ENCODE measurements at regions not wholly inside any gene's neighbourhood (a gene's known extent, or its start where the extent isn't known, plus 50 kb on each side); places are given as distances from the start of the nearest gene placed in this dataset.
"Not testable (repeated sequence)": the region's sequence is repeated elsewhere in the genome, so short reads cannot be mapped to it uniquely, and the experiment has no call there.

GRCh38 chrX:63209128-63209527, 142.0 kb downstream of the SPIN4 start:
- H3K9me3 Mint-ChIP-seq; H3K4me1 Mint-ChIP-seq (ENCODE audit: low read depth); H3K4me3 Mint-ChIP-seq; H3K36me3 Mint-ChIP-seq (ENCODE audit: low read depth); H3K27ac Mint-ChIP-seq; DNase-seq; H3K27me3 Mint-ChIP-seq (ENCODE audit: insufficient read depth): not testable (repeated sequence)

DNA sequence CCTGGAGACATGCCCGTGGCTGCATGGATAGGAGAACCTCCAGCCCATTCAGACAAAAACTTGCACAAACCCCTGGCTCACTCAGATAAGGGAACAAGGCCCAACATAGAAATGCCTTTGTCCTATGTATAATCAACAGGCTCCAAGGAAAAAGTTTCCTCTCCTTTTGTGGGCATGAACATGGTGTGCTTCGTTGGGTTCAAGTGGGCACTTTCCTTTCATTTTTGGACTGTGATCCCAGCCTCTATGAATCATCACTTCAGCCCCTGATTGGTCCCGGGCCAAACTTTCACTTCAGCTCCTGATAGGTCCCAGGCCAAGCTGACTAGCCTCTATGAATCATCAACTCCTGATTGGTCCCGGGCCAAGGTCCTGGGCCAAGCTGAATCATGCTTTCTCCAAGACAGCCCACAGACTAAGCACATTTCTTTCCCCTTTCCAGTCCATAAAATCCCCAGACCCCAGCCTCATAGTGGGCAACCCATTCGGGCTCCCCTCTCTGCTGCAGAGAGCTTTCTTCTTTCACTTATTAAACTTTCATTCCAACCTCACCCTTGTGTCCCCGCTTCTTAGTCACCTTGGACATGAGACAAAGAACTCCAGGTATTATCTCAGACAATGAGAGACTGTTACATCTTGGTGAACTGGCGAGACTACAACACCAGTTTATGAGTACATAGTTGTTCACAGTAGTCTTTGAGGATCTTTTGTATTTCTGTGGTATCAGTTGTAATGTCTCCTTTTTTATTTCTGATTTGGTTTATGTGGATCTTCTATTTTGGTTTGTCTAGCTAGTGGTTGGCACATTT, 146.7 kb downstream of the SPIN4 start:
- not testable (repeated sequence) for H3K27ac Mint-ChIP-seq; H3K36me3 Mint-ChIP-seq (ENCODE audit: low read depth); H3K4me3 Mint-ChIP-seq

GRCh38 chrX:63201987-63202386, 149.1 kb downstream of the SPIN4 start:
- not testable (repeated sequence) for H3K36me3 Mint-ChIP-seq (ENCODE audit: low read depth); H3K9me3 Mint-ChIP-seq; H3K4me1 Mint-ChIP-seq (ENCODE audit: low read depth)

More for the DNA sequence above, 146.7 kb downstream of the SPIN4 start:
- not testable (repeated sequence) for DNase-seq; H3K9me3 Mint-ChIP-seq; H3K27me3 Mint-ChIP-seq (ENCODE audit: insufficient read depth); H3K4me1 Mint-ChIP-seq (ENCODE audit: low read depth)

GRCh38 chrX:63198693-63199092, 152.4 kb downstream of the SPIN4 start:
- H3K9me3 Mint-ChIP-seq; H3K4me3 Mint-ChIP-seq; H3K4me1 Mint-ChIP-seq (ENCODE audit: low read depth); DNase-seq; H3K36me3 Mint-ChIP-seq (ENCODE audit: low read depth); H3K27me3 Mint-ChIP-seq (ENCODE audit: insufficient read depth); H3K27ac Mint-ChIP-seq: not testable (repeated sequence)

More at GRCh38 chrX:63201987-63202386, 149.1 kb downstream of the SPIN4 start:
- not testable (repeated sequence) for DNase-seq; H3K4me3 Mint-ChIP-seq; H3K27me3 Mint-ChIP-seq (ENCODE audit: insufficient read depth); H3K27ac Mint-ChIP-seq

DNA sequence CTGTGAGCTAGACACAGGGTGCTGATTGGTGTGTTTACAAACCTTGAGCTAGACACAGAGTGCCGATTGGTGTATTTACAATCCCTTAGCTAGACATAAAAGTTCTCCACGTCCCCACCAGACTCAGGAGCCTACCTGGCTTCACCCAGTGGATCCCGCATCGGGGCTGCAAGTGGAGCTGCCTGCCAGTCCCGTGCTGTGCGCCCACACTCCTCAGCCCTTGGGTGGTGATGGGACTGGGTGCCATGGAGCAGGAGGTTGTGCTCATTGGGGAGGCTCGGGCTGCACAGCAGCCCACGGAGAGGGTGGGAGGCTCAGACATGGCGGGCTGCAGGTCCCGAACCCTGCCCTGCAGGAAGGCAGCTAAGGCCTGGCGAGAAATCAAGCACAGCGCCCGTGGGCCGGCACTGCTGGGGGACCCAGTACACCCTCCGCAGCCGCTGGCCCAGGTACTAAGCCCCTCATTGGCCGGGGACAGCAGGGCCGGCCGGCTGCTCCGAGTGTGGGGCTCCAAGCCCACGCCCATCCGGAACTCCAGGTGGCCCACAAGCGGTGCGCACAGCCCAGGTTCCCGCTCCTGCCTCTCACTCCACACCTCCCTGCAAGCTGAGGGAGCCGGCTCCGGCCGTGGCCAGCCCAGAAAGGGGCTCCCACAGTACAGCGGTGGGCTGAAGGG, 158.6 kb downstream of the SPIN4 start:
- not testable (repeated sequence) for DNase-seq; H3K4me1 Mint-ChIP-seq (ENCODE audit: low read depth); H3K27ac Mint-ChIP-seq; H3K36me3 Mint-ChIP-seq (ENCODE audit: low read depth); H3K4me3 Mint-ChIP-seq; H3K9me3 Mint-ChIP-seq; H3K27me3 Mint-ChIP-seq (ENCODE audit: insufficient read depth)

GRCh38 chrX:63186137-63186536, 165.0 kb downstream of the SPIN4 start:
- TF ChIP-seq CTCF (IDR thresholded peaks at IDR 0.05), result no peak
- Mint-ChIP-seq H3K4me1 (ENCODE audit: low read depth) (no peaks in the 10 kb centered on the region), H3K4me3 (no peak overlapping the region), H3K9me3 (peaks cover 8% of the 10 kb centered on the region), H3K27ac (no peak overlapping the region), H3K36me3 (ENCODE audit: low read depth) (no peaks in the 10 kb centered on the region), H3K27me3 (ENCODE audit: insufficient read depth) (no peaks in the 10 kb centered on the region)
- DNase-seq, result peak; percentile 0

GRCh38 chrX:63179852-63180251, 171.3 kb downstream of the SPIN4 start:
- not testable (repeated sequence) for H3K27ac Mint-ChIP-seq; H3K36me3 Mint-ChIP-seq (ENCODE audit: low read depth); H3K4me3 Mint-ChIP-seq; H3K4me1 Mint-ChIP-seq (ENCODE audit: low read depth); H3K27me3 Mint-ChIP-seq (ENCODE audit: insufficient read depth); H3K9me3 Mint-ChIP-seq; DNase-seq

DNA sequence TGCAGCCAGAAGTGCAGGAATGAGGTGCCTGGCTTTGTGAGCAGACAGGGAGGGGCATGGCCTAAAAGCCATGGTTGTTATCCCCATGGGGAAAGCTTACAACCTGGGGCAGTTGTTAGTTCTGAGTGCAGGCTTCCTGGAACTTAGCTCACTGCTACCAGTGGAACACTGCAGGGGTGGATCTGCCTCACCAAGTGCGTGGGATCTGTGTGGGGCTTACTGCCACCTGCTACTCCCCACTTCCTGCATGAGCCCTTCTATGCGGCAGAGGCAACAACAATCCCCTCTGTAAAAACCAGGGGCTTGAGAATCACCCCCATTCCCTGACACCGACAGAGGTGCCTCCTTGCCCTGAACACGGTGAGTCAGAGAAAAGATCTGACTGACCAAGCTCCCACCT, 174.6 kb downstream of the SPIN4 start:
- H3K27ac Mint-ChIP-seq, result not testable (repeated sequence)

GRCh38 chrX:63173841-63174718, 177.1 kb downstream of the SPIN4 start:
- H3K27ac Mint-ChIP-seq; H3K4me1 Mint-ChIP-seq (ENCODE audit: low read depth); H3K9me3 Mint-ChIP-seq: not testable (repeated sequence)

More for the DNA sequence above, 174.6 kb downstream of the SPIN4 start:
- H3K9me3 Mint-ChIP-seq; H3K4me3 Mint-ChIP-seq; DNase-seq; H3K4me1 Mint-ChIP-seq (ENCODE audit: low read depth); H3K36me3 Mint-ChIP-seq (ENCODE audit: low read depth); H3K27me3 Mint-ChIP-seq (ENCODE audit: insufficient read depth): not testable (repeated sequence)

DNA sequence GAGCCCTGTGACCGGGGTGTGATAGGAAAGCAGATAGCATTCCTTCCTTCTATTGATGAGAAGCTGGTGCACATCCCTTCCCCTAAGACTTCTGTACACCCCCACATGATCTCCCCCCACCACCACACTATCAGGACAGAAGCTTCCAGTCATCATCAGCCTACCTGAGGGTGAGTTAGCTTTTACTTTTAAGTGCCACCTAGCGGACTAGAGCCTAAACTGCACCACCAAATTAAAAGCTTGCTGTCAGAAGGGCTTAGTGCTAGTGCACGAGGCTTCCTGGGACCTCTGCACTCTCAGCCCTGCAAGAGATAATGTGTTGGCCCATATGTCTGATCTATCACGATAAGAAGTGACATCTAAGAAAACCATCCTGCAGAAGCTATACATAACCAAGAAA, 181.7 kb downstream of the SPIN4 start:
- not testable (repeated sequence) for H3K36me3 Mint-ChIP-seq (ENCODE audit: low read depth); H3K4me3 Mint-ChIP-seq; DNase-seq; H3K4me1 Mint-ChIP-seq (ENCODE audit: low read depth); H3K27ac Mint-ChIP-seq; H3K9me3 Mint-ChIP-seq; H3K27me3 Mint-ChIP-seq (ENCODE audit: insufficient read depth)

More at GRCh38 chrX:63173841-63174718, 177.1 kb downstream of the SPIN4 start:
- H3K4me3 Mint-ChIP-seq; H3K36me3 Mint-ChIP-seq (ENCODE audit: low read depth); DNase-seq; H3K27me3 Mint-ChIP-seq (ENCODE audit: insufficient read depth): not testable (repeated sequence)

DNA sequence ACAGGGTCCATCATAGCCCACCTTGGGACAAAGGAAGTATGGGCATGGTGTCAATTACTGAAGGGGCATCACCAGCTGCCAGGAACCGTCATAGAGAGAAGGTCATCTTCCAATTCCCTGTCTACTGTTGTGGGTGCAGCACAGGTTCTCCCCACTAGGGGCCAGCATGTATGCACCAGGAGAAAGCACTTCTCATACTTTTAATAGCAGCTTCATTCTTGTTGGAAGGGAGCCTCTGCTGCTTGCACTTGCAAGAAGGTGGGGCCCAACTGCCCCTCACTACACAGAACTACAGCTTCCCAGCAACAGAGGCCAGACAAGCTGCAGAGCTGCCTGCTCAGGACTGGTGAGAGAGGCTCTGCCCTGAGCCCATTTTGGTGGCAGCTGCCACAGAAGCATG, 182.2 kb downstream of the SPIN4 start:
- H3K27me3 Mint-ChIP-seq (ENCODE audit: insufficient read depth); H3K4me1 Mint-ChIP-seq (ENCODE audit: low read depth); H3K27ac Mint-ChIP-seq; DNase-seq; H3K9me3 Mint-ChIP-seq; H3K4me3 Mint-ChIP-seq; H3K36me3 Mint-ChIP-seq (ENCODE audit: low read depth): not testable (repeated sequence)

- not testable (repeated sequence) for H3K36me3 Mint-ChIP-seq (ENCODE audit: low read depth); H3K4me1 Mint-ChIP-seq (ENCODE audit: low read depth); H3K4me3 Mint-ChIP-seq; H3K27ac Mint-ChIP-seq; H3K9me3 Mint-ChIP-seq; DNase-seq; H3K27me3 Mint-ChIP-seq (ENCODE audit: insufficient read depth)
Measured at GRCh38 chrX:63167002-63167401, 184.1 kb downstream of the SPIN4 start.
